HCT116 (cell line): ENCODE measurements at regions not wholly inside any gene's neighbourhood (a gene's known extent, or its start where the extent isn't known, plus 50 kb on each side); places are given as distances from the start of the nearest gene placed in this dataset.

Experiments
- CBX3 ChIP-seq: IDR thresholded peaks from 2 replicates; pipeline ENCODE4 v1.6.1; 2012; ENCODE audit warnings: low read depth
- CEBPB ChIP-seq: IDR thresholded peaks from 2 replicates; pipeline ENCODE4 v1.6.1; 2012; ENCODE audit warnings: low read depth
- EZH2 ChIP-seq: fragments of 200-600 bp; sonication (generic); IDR thresholded peaks from 2 replicates; pipeline ENCODE4 v1.6.1; 2017; ENCODE audit warnings: antibody characterized with exemption, mixed run types
- EZH2phosphoT487 ChIP-seq: fragments of 200-600 bp; IDR thresholded peaks from 2 replicates; pipeline ENCODE4 v1.6.1; 2018; ENCODE audit warnings: antibody characterized with exemption, borderline replicate concordance
- JUND ChIP-seq: IDR thresholded peaks from 2 replicates; pipeline ENCODE4 v1.6.1; 2012
- POLR2A ChIP-seq: IDR thresholded peaks from 2 replicates; pipeline ENCODE4 v1.7.0; 2011; ENCODE audit warnings: borderline replicate concordance; ENCODE audit not compliant: insufficient read depth, insufficient read length; ENCODE audit errors: extremely low read depth
- POLR2AphosphoS5 ChIP-seq: IDR thresholded peaks from 2 replicates; pipeline ENCODE4 v1.6.1; 2011; ENCODE audit warnings: mild to moderate bottlenecking, low read depth, low read length, moderate library complexity
- RAD21 ChIP-seq: IDR thresholded peaks from 2 replicates; pipeline ENCODE4 v1.6.1; 2012; ENCODE audit warnings: low read depth, mild to moderate bottlenecking
- YY1 ChIP-seq: IDR thresholded peaks from 2 replicates; pipeline ENCODE4 v1.6.1; 2011; ENCODE audit warnings: low read length, low read depth, moderate library complexity, mild to moderate bottlenecking; ENCODE audit not compliant: insufficient replicate concordance; ENCODE audit errors: extremely low read depth
- ZNF274 ChIP-seq: fragments of 200-500 bp; sonication (Bioruptor generic); IDR thresholded peaks from 2 replicates; pipeline ENCODE4 v1.6.1; 2014; ENCODE audit warnings: mild to moderate bottlenecking, low read depth, low read length, inconsistent platforms
- TF ChIP-seq, protein P1 (sequence below), 3 experiments: fragments of 200-600 bp in 1 of 3; sonication (generic) in 1 of 3; IDR thresholded peaks in 2 of 3; conservative IDR thresholded peaks in 1 of 3; 2 replicates each; pipeline ENCODE4 v1.5.1; 2012 to 2017; ENCODE audit warnings: low read depth in 2 of 3, low read length in 2 of 3, antibody characterized with exemption in 1 of 3, borderline replicate concordance in 1 of 3, control low read depth in 1 of 3, mild to moderate bottlenecking in 1 of 3, mixed read lengths in 1 of 3, mixed run types in 1 of 3, moderate library complexity in 1 of 3; ENCODE audit not compliant: insufficient read depth in 1 of 3
- TF ChIP-seq, protein P2 (sequence below): IDR thresholded peaks from 2 replicates; pipeline ENCODE4 v1.6.1; 2012

DNA sequence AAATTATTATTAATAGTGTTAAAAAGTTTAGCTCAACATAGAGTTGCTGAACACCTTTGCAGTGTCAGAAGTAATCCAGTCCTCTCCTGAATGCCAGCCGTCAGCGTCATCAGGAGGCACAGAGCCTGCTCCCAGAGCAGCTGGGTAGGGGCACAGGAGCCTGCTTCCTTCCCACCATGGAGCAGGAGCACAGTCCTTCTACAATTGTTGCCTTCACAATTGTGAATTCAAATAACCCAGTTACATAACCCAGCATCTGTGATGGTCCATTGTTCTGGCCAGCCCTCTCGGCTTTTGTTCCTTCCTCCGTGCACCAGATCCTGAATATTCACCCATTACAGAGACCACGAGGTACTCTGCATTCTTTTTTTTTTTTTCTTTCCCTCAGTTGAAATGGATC, 393.9 kb upstream of the MAF start:
- TF ChIP-seq, protein P1, sequence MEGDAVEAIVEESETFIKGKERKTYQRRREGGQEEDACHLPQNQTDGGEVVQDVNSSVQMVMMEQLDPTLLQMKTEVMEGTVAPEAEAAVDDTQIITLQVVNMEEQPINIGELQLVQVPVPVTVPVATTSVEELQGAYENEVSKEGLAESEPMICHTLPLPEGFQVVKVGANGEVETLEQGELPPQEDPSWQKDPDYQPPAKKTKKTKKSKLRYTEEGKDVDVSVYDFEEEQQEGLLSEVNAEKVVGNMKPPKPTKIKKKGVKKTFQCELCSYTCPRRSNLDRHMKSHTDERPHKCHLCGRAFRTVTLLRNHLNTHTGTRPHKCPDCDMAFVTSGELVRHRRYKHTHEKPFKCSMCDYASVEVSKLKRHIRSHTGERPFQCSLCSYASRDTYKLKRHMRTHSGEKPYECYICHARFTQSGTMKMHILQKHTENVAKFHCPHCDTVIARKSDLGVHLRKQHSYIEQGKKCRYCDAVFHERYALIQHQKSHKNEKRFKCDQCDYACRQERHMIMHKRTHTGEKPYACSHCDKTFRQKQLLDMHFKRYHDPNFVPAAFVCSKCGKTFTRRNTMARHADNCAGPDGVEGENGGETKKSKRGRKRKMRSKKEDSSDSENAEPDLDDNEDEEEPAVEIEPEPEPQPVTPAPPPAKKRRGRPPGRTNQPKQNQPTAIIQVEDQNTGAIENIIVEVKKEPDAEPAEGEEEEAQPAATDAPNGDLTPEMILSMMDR (IDR thresholded peaks at IDR 0.05 in 2 of 3, conservative IDR thresholded peaks at IDR 0.05 in 1 of 3; ENCODE audit: borderline replicate concordance in 1 of 3, insufficient read depth in 1 of 3, low read depth in 2 of 3, low read length in 2 of 3) = no peak
- TF ChIP-seq EZH2 (no peak), POLR2A (no peak), YY1 (no peak), POLR2AphosphoS5 (no peak), EZH2phosphoT487 (no peak), RAD21 (no peak), ZNF274 (no peak), JUND (no peak), CBX3 (no peak), CEBPB (no peak)
- TF ChIP-seq, protein P2, sequence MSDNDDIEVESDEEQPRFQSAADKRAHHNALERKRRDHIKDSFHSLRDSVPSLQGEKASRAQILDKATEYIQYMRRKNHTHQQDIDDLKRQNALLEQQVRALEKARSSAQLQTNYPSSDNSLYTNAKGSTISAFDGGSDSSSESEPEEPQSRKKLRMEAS = no peak
